Lower leg skin (tissue), 3 donors: ENCODE measurements at regions not wholly inside any gene's neighbourhood (a gene's known extent, or its start where the extent isn't known, plus 50 kb on each side); places are given as distances from the start of the nearest gene placed in this dataset.

Source experiments
- CTCF ChIP-seq, 3 donors: fragments of 450-650 bp; IDR thresholded peaks; one replicate each; pipeline ENCODE4 v1.5.1; 2016; ENCODE audit warnings: antibody characterized with exemption in 3 of 3, mild to moderate bottlenecking in 3 of 3, moderate library complexity in 2 of 3
- POLR2A ChIP-seq, 2 donors: fragments of 450-650 bp; IDR thresholded peaks; one replicate each; pipeline ENCODE4 v1.6.1; 2016 to 2017; ENCODE audit warnings: antibody characterized with exemption in 2 of 2, mild to moderate bottlenecking in 1 of 2, moderate library complexity in 1 of 2

- TF ChIP-seq CTCF (IDR thresholded peaks at IDR 0.05) = no peak
- TF ChIP-seq POLR2A (IDR thresholded peaks at IDR 0.05) = no peak
Observed at GRCh38 chr1:69104894-69105293, 462.8 kb upstream of the LRRC7 start.
